Stimulated activated CD8-positive, alpha-beta memory T cell treated with anti-CD3 and anti-CD28 coated beads, Interleukin-12 subunit alpha, Interleukin-12 subunit beta, amount 100 ng/mL, for 24 hours (primary cell): ENCODE measurements at regions not wholly inside any gene's neighbourhood (a gene's known extent, or its start where the extent isn't known, plus 50 kb on each side); places are given as distances from the start of the nearest gene placed in this dataset.
"Not testable (repeated sequence)": the region's sequence is repeated elsewhere in the genome, so short reads cannot be mapped to it uniquely, and the experiment has no call there.

Source experiments
- DNase-seq: peaks from one replicate; pipeline ENCODE4 v3.0.0-alpha.2; 2020; ENCODE audit errors: extremely low read depth

GRCh38 chr17:33941744-33942143, 313.3 kb upstream of the CCL2 start:
- no peak for DNase-seq

GRCh38 chr17:33942414-33942813, 312.7 kb upstream of the CCL2 start:
- DNase-seq, result no peak

- DNase-seq, result no peak
These were observed 310.7 kb upstream of the CCL2 start for GRCh38 chr17:33944412-33944811.

- DNase-seq, result no peak
These were observed 310.3 kb upstream of the CCL2 start for GRCh38 chr17:33944826-33945225.

- no peak for DNase-seq
These were observed 309.2 kb upstream of the CCL2 start for GRCh38 chr17:33945646-33946546.

GRCh38 chr17:33947762-33948161, 307.3 kb upstream of the CCL2 start:
- DNase-seq, result no peak

- DNase-seq, result no peak
These were observed 306.8 kb upstream of the CCL2 start for GRCh38 chr17:33948309-33948708.

GRCh38 chr17:33949100-33949499, 306.0 kb upstream of the CCL2 start:
- DNase-seq, result no peak

GRCh38 chr17:33950061-33950460, 305.0 kb upstream of the CCL2 start:
- DNase-seq, result no peak

- no peak for DNase-seq
These were observed 302.7 kb upstream of the CCL2 start for GRCh38 chr17:33952425-33952824.

GRCh38 chr17:33954597-33954996, 300.5 kb upstream of the CCL2 start:
- DNase-seq, result no peak

GRCh38 chr17:33955461-33955860, 299.6 kb upstream of the CCL2 start:
- DNase-seq, result no peak

- not testable (repeated sequence) for DNase-seq
These were observed 296.0 kb upstream of the CCL2 start for GRCh38 chr17:33959098-33959497.

- DNase-seq, result no peak
These were observed 292.0 kb upstream of the CCL2 start for GRCh38 chr17:33962857-33963655.

GRCh38 chr17:33964344-33964979, 290.6 kb upstream of the CCL2 start:
- DNase-seq, result no peak

- no peak for DNase-seq
These were observed 288.6 kb upstream of the CCL2 start for GRCh38 chr17:33966410-33967059.

- no peak for DNase-seq
These were observed 287.3 kb upstream of the CCL2 start for GRCh38 chr17:33967608-33968349.

GRCh38 chr17:33968350-33969044, 286.6 kb upstream of the CCL2 start:
- DNase-seq, result no peak

- no peak for DNase-seq
These were observed 284.8 kb upstream of the CCL2 start for GRCh38 chr17:33970279-33970678.

- DNase-seq, result no peak
These were observed 282.3 kb upstream of the CCL2 start for GRCh38 chr17:33972763-33973162.

- DNase-seq, result no peak
These were observed 281.6 kb upstream of the CCL2 start for GRCh38 chr17:33973491-33973890.
